ENCODE measurements at regions not wholly inside any gene's neighbourhood (a gene's known extent, or its start where the extent isn't known, plus 50 kb on each side); places are given as distances from the start of the nearest gene placed in this dataset.

DNA sequence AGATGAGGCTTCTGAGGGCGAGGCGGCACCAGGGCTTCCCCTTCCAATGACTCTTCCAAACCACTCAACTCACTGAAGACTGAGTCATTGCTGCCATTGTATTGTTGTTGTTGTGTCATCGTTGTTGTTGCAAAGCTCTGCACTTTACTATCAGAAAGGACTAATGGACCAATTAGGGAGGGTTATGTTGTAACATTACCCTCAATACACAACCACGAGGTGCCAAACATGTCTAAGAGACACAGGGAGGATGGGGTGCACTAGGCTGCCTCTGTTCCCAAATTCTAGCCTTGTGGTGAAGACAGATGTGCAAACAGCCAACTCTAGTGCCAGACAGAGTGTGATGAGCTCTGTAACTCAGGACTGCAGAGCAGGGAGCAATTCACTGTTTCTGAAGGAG is 1075.2 kb downstream of the UQCRFS1 start:
- TF ChIP-seq, protein P1, sequence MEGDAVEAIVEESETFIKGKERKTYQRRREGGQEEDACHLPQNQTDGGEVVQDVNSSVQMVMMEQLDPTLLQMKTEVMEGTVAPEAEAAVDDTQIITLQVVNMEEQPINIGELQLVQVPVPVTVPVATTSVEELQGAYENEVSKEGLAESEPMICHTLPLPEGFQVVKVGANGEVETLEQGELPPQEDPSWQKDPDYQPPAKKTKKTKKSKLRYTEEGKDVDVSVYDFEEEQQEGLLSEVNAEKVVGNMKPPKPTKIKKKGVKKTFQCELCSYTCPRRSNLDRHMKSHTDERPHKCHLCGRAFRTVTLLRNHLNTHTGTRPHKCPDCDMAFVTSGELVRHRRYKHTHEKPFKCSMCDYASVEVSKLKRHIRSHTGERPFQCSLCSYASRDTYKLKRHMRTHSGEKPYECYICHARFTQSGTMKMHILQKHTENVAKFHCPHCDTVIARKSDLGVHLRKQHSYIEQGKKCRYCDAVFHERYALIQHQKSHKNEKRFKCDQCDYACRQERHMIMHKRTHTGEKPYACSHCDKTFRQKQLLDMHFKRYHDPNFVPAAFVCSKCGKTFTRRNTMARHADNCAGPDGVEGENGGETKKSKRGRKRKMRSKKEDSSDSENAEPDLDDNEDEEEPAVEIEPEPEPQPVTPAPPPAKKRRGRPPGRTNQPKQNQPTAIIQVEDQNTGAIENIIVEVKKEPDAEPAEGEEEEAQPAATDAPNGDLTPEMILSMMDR (conservative IDR thresholded peaks at IDR 0.05; ENCODE audit: low read depth, low read length) = no peak
- TF ChIP-seq EZH2 (IDR thresholded peaks at IDR 0.05; ENCODE audit: borderline replicate concordance, low read depth, low read length, poor library complexity, severe bottlenecking) = no peak
